Neural cell (in vitro differentiated cells): ENCODE measurements at regions not wholly inside any gene's neighbourhood (a gene's known extent, or its start where the extent isn't known, plus 50 kb on each side); places are given as distances from the start of the nearest gene placed in this dataset.

ENCODE experiments used
- H2AFZ ChIP-seq: fragments of 200-600, 300-800 bp; sonication (generic), shearing (Covaris generic); 2 replicates; pipeline ENCODE4 v1.6.0; 2014; ENCODE audit warnings: low read depth, mild to moderate bottlenecking, antibody characterized with exemption, low read length, moderate library complexity
- H3F3A ChIP-seq: fragments of 200-600 bp; shearing (Covaris generic); 2 replicates; pipeline ENCODE4 v1.6.1; 2016; ENCODE audit warnings: mild to moderate bottlenecking, moderate library complexity, mixed read lengths, antibody characterized with exemption, low read length; ENCODE audit not compliant: insufficient read depth, poor library complexity, severe bottlenecking
- H3K27ac ChIP-seq: fragments of 200-600, 300-800 bp; sonication (generic), shearing (Covaris generic); 2 replicates; pipeline ENCODE4 v1.5.1; 2014; ENCODE audit warnings: mild to moderate bottlenecking, low read length, moderate library complexity
- H3K27me3 ChIP-seq: fragments of 300-800, 200-600 bp; sonication (generic), shearing (Covaris generic); 2 replicates; pipeline ENCODE4 v1.6.0; 2014; ENCODE audit warnings: mild to moderate bottlenecking, low read depth, low read length, moderate library complexity; ENCODE audit not compliant: insufficient read depth
- H3K36me3 ChIP-seq: fragments of 300-800, 200-600 bp; sonication (generic), shearing (Covaris generic); 2 replicates; pipeline ENCODE4 v1.5.1; 2014; ENCODE audit warnings: mild to moderate bottlenecking, antibody characterized with exemption, low read length, moderate library complexity; ENCODE audit not compliant: insufficient read depth
- H3K4me2 ChIP-seq: fragments of 300-800, 200-600 bp; sonication (generic), shearing (Covaris generic); 2 replicates; pipeline ENCODE4 v1.6.0; 2014; ENCODE audit warnings: mild to moderate bottlenecking, low read length
- H3K4me3 ChIP-seq: fragments of 300-800, 200-600 bp; sonication (generic), shearing (Covaris generic); 2 replicates; pipeline ENCODE4 v1.5.1; 2014; ENCODE audit warnings: mild to moderate bottlenecking, low read length, moderate library complexity
- H3K79me2 ChIP-seq: fragments of 200-600 bp; shearing (Covaris generic); replicated peaks from 2 replicates; pipeline ENCODE4 v1.6.0; 2014; ENCODE audit warnings: mild to moderate bottlenecking, low read length, moderate library complexity; ENCODE audit not compliant: insufficient read depth
- H3K9ac ChIP-seq: fragments of 300-800, 200-600 bp; sonication (generic), shearing (Covaris generic); 2 replicates; pipeline ENCODE4 v1.6.1; 2016; ENCODE audit warnings: mild to moderate bottlenecking, low read length, mixed read lengths
- H3K9me2 ChIP-seq: fragments of 200-600 bp; shearing (Covaris generic); 2 replicates; pipeline ENCODE4 v1.6.1; 2016; ENCODE audit warnings: mild to moderate bottlenecking, low read length, mixed read lengths; ENCODE audit not compliant: insufficient read depth
- H3K9me3 ChIP-seq: fragments of 200-600, 300-800 bp; sonication (generic), shearing (Covaris generic); 2 replicates; pipeline ENCODE4 v1.6.1; 2016; ENCODE audit warnings: mild to moderate bottlenecking, mixed run types, low read length, moderate library complexity, mixed read lengths
- H4K20me1 ChIP-seq: fragments of 200-600 bp; shearing (Covaris generic); 2 replicates; pipeline ENCODE4 v1.6.1; 2016; ENCODE audit warnings: mild to moderate bottlenecking, mixed run types; ENCODE audit not compliant: insufficient read depth
- EP300 ChIP-seq: fragments of 450-650 bp; conservative IDR thresholded peaks from 2 replicates; pipeline ENCODE4 v1.6.1; 2014; ENCODE audit warnings: antibody characterized with exemption, mild to moderate bottlenecking, moderate library complexity; ENCODE audit not compliant: poor library complexity, severe bottlenecking
- EZH2 ChIP-seq: fragments of 200-600, 300-800 bp; shearing (Covaris generic), sonication (generic); IDR thresholded peaks from 2 replicates; pipeline ENCODE4 v1.6.1; 2014; ENCODE audit warnings: antibody characterized with exemption, low read length, borderline replicate concordance, mild to moderate bottlenecking; ENCODE audit not compliant: insufficient read depth, poor library complexity, severe bottlenecking
- MXI1 ChIP-seq: fragments of 450-650 bp; conservative IDR thresholded peaks from 2 replicates; pipeline ENCODE4 v1.6.1; 2014; ENCODE audit warnings: antibody characterized with exemption, mild to moderate bottlenecking; ENCODE audit not compliant: poor library complexity, severe bottlenecking
- POLR2AphosphoS5 ChIP-seq: IDR thresholded peaks from 2 replicates; pipeline ENCODE4 v1.6.1; 2012
- RAD21 ChIP-seq: fragments of 450-650 bp; conservative IDR thresholded peaks from 2 replicates; pipeline ENCODE4 v1.6.1; 2014; ENCODE audit warnings: antibody characterized with exemption, mild to moderate bottlenecking, moderate library complexity
- SMC3 ChIP-seq: fragments of 450-650 bp; conservative IDR thresholded peaks from 2 replicates; pipeline ENCODE4 v1.6.1; 2014; ENCODE audit warnings: antibody characterized with exemption, mild to moderate bottlenecking, moderate library complexity; ENCODE audit not compliant: poor library complexity
- TAF1 ChIP-seq: IDR thresholded peaks from 2 replicates; pipeline ENCODE4 v1.6.1; 2012; ENCODE audit warnings: low read depth
- TF ChIP-seq, protein P1 (sequence below): fragments of 450-650 bp; IDR thresholded peaks from 2 replicates; pipeline ENCODE4 v1.5.1; 2014; ENCODE audit warnings: antibody characterized with exemption, mild to moderate bottlenecking, moderate library complexity; ENCODE audit not compliant: poor library complexity, severe bottlenecking
- TF ChIP-seq, protein P2 (sequence below): IDR thresholded peaks from 2 replicates; pipeline ENCODE4 v1.6.1; 2012; ENCODE audit warnings: borderline replicate concordance

DNA sequence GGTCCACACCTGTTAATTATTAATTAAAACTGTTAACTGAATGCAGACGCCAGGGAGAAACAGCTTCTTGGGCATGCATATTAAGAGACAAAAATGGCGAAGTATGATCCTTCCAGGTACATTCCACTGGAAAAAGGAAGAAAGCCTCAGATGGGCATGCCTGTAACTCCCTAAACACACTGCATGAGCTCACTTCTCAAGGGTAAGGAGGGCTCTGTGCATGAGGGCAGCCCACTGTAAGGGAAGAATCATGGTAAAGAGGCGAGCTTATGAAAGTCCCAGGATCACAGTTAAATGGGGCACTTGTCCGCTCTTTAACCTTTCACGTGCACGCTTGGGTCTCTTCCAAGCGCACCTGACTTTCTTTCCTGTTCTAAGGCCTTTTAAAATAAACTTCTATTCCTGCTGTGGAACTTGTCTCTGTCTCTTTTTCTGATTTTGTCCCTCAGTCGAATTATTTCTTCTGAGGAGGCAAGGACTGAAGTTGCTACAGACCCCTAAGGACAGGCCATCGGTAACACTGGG lies 321.7 kb downstream of the PPP1R2C start:
- no peak overlapping the region for H3K9ac ChIP-seq
- H3K27ac ChIP-seq: no peak overlapping the region
- no peak overlapping the region for H3K4me2 ChIP-seq
- H3F3A ChIP-seq: no peaks in the 10 kb centered on the region
- no peaks in the 10 kb centered on the region for H3K9me3 ChIP-seq
- no peaks in the 10 kb centered on the region for H4K20me1 ChIP-seq
- H3K4me3 ChIP-seq: no peak overlapping the region
- H3K27me3 ChIP-seq: no peaks in the 10 kb centered on the region
- H3K36me3 ChIP-seq: no peaks in the 10 kb centered on the region
- TF ChIP-seq EZH2 (no peak), POLR2AphosphoS5 (no peak), MXI1 (no peak), EP300 (no peak), RAD21 (no peak), TAF1 (no peak), SMC3 (no peak)
- TF ChIP-seq, protein P1, sequence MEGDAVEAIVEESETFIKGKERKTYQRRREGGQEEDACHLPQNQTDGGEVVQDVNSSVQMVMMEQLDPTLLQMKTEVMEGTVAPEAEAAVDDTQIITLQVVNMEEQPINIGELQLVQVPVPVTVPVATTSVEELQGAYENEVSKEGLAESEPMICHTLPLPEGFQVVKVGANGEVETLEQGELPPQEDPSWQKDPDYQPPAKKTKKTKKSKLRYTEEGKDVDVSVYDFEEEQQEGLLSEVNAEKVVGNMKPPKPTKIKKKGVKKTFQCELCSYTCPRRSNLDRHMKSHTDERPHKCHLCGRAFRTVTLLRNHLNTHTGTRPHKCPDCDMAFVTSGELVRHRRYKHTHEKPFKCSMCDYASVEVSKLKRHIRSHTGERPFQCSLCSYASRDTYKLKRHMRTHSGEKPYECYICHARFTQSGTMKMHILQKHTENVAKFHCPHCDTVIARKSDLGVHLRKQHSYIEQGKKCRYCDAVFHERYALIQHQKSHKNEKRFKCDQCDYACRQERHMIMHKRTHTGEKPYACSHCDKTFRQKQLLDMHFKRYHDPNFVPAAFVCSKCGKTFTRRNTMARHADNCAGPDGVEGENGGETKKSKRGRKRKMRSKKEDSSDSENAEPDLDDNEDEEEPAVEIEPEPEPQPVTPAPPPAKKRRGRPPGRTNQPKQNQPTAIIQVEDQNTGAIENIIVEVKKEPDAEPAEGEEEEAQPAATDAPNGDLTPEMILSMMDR: no peak
- TF ChIP-seq, protein P2, sequence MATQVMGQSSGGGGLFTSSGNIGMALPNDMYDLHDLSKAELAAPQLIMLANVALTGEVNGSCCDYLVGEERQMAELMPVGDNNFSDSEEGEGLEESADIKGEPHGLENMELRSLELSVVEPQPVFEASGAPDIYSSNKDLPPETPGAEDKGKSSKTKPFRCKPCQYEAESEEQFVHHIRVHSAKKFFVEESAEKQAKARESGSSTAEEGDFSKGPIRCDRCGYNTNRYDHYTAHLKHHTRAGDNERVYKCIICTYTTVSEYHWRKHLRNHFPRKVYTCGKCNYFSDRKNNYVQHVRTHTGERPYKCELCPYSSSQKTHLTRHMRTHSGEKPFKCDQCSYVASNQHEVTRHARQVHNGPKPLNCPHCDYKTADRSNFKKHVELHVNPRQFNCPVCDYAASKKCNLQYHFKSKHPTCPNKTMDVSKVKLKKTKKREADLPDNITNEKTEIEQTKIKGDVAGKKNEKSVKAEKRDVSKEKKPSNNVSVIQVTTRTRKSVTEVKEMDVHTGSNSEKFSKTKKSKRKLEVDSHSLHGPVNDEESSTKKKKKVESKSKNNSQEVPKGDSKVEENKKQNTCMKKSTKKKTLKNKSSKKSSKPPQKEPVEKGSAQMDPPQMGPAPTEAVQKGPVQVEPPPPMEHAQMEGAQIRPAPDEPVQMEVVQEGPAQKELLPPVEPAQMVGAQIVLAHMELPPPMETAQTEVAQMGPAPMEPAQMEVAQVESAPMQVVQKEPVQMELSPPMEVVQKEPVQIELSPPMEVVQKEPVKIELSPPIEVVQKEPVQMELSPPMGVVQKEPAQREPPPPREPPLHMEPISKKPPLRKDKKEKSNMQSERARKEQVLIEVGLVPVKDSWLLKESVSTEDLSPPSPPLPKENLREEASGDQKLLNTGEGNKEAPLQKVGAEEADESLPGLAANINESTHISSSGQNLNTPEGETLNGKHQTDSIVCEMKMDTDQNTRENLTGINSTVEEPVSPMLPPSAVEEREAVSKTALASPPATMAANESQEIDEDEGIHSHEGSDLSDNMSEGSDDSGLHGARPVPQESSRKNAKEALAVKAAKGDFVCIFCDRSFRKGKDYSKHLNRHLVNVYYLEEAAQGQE: no peak
- no peaks in the 10 kb centered on the region for H3K79me2 ChIP-seq
- no peaks in the 10 kb centered on the region for H3K9me2 ChIP-seq
- no peak overlapping the region for H2AFZ ChIP-seq

DNA sequence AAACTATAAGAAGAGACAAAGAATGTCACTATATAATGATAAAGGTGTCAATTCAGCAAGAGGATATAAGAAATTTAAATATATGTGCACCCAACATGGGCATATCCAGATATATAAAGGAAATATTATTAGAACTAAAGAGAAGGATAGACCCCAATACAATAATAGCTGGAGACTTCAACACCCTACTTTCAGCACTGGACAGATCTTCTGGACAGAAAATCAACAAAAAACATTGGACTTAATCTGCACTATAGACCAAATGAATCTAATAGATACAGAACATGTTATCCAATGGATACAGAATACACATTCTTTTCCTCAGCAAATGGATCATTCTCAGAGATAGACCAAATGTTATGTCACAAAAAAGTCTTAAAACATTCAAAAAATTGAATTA lies 327.7 kb downstream of the PPP1R2C start:
- H3K9me2 ChIP-seq: no peaks in the 10 kb centered on the region
- H3F3A ChIP-seq: no peaks in the 10 kb centered on the region
- no peaks in the 10 kb centered on the region for H3K79me2 ChIP-seq
- H3K9me3 ChIP-seq: no peaks in the 10 kb centered on the region
- H4K20me1 ChIP-seq: no peaks in the 10 kb centered on the region
- H3K27ac ChIP-seq: no peak overlapping the region
- TF ChIP-seq MXI1: no peak
- TF ChIP-seq, protein P2: no peak
- TF ChIP-seq, protein P1: no peak
- no peaks in the 10 kb centered on the region for H3K27me3 ChIP-seq
- no peak overlapping the region for H2AFZ ChIP-seq
- H3K4me3 ChIP-seq: no peak overlapping the region
- no peak overlapping the region for H3K4me2 ChIP-seq
- H3K36me3 ChIP-seq: no peaks in the 10 kb centered on the region
- no peak overlapping the region for H3K9ac ChIP-seq
